Keratinocyte (primary cell): ENCODE measurements at regions not wholly inside any gene's neighbourhood (a gene's known extent, or its start where the extent isn't known, plus 50 kb on each side); places are given as distances from the start of the nearest gene placed in this dataset.

ENCODE experiments used
- EZH2 ChIP-seq: IDR thresholded peaks from one replicate; pipeline ENCODE4 v1.6.1; 2012; ENCODE audit warnings: inconsistent platforms, mild to moderate bottlenecking, low read length, moderate library complexity
- TF ChIP-seq, protein P1 (sequence below), 3 experiments: IDR thresholded peaks in 1 of 3; conservative IDR thresholded peaks in 1 of 3; optimal IDR thresholded peaks in 1 of 3; 2 replicates in 2 of 3; 3 replicates in 1 of 3; pipeline versions ENCODE3 to v1.5.1; 2011; ENCODE audit warnings: low read length in 3 of 3, mild to moderate bottlenecking in 3 of 3, moderate library complexity in 2 of 3, control low read depth in 1 of 3, inconsistent platforms in 1 of 3; ENCODE audit not compliant: insufficient read depth in 2 of 3; ENCODE audit errors: extremely low read depth in 1 of 3

DNA sequence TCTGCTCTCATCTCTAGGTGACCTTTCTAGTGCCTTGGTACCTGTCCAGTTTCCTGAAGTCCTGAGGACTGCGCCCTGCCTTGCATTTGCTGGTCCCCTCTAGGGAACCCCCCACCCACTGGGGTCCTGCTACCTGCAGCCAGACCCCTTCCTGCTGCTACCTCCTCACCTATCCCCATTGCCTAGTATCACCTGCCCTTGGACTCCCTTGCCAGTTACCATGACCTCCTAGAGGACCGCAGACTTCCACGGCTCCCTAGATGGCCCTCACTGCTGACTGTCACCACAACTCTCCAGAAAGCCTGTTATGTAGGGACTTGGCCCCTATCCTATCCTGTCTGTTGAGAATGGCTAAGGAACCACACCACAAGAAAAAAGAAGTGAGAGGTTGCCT lies 166.6 kb downstream of the EFNB1 start:
- TF ChIP-seq, protein P1, sequence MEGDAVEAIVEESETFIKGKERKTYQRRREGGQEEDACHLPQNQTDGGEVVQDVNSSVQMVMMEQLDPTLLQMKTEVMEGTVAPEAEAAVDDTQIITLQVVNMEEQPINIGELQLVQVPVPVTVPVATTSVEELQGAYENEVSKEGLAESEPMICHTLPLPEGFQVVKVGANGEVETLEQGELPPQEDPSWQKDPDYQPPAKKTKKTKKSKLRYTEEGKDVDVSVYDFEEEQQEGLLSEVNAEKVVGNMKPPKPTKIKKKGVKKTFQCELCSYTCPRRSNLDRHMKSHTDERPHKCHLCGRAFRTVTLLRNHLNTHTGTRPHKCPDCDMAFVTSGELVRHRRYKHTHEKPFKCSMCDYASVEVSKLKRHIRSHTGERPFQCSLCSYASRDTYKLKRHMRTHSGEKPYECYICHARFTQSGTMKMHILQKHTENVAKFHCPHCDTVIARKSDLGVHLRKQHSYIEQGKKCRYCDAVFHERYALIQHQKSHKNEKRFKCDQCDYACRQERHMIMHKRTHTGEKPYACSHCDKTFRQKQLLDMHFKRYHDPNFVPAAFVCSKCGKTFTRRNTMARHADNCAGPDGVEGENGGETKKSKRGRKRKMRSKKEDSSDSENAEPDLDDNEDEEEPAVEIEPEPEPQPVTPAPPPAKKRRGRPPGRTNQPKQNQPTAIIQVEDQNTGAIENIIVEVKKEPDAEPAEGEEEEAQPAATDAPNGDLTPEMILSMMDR (optimal IDR thresholded peaks at IDR 0.05 in 1 of 3, IDR thresholded peaks at IDR 0.05 in 1 of 3, conservative IDR thresholded peaks at IDR 0.05 in 1 of 3; ENCODE audit: extremely low read depth in 1 of 3, insufficient read depth in 2 of 3, low read length in 3 of 3): no peak
- TF ChIP-seq EZH2: no peak
